ENCODE measurements at regions not wholly inside any gene's neighbourhood (a gene's known extent, or its start where the extent isn't known, plus 50 kb on each side); places are given as distances from the start of the nearest gene placed in this dataset.

GRCh38 chr12:94754653-94755052 lies 104.3 kb upstream of the TMCC3 start:
- Histone ChIP-seq H3K4me1 (ENCODE audit: control insufficient read depth in 1 of 2, insufficient read depth in 2 of 2, low read length in 2 of 2) (no peaks in the 10 kb centered on the region), H3K79me2 (ENCODE audit: insufficient read depth, low read length) (no peaks in the 10 kb centered on the region), H3K27ac (ENCODE audit: low read depth, low read length) (no peak overlapping the region), H3K9me3 (ENCODE audit: control insufficient read depth in 1 of 2, insufficient read depth in 1 of 2, low read depth in 1 of 2, low read length in 2 of 2) (no peaks in the 10 kb centered on the region), H3K9ac (ENCODE audit: low read length) (no peak overlapping the region), H3K4me2 (ENCODE audit: low read length) (no peak overlapping the region), H3K4me3 (replicated peaks in 1 of 2; ENCODE audit: low read depth in 1 of 2, low read length in 2 of 2) (no peak overlapping the region), H3K9me2 (ENCODE audit: insufficient read depth) (no peaks in the 10 kb centered on the region), H3K27me3 (ENCODE audit: insufficient read depth, low read length) (no peaks in the 10 kb centered on the region), H2AFZ (ENCODE audit: low read depth, low read length, poor library complexity, severe bottlenecking) (no peak overlapping the region), H3K36me3 (ENCODE audit: control insufficient read depth in 1 of 2, insufficient read depth in 2 of 2, low read length in 2 of 2) (no peaks in the 10 kb centered on the region), H4K20me1 (ENCODE audit: insufficient read depth) (no peaks in the 10 kb centered on the region)
- ATAC-seq (no peak), DNase-seq (ENCODE audit: low read depth, low spot score) (no peak)
- intact Hi-C loops (cut with micrococcal nuclease), result no loop called here
- ChIA-PET CTCF (interaction anchor here (1.1 kb wide), 1 partner anchor 9 kb away, joined by 3 read pairs; no protein-coding TSS in a partner anchor), RAD21 (ENCODE audit: low non-redundant PET in 1 of 2, low total read pairs in 2 of 2, uncharacterized antibody in 2 of 2, unreplicated experiment in 2 of 2) (no interaction called here), POLR2A (no interaction called here)
- peak; percentile 29 to 40 (median 36); a peak in 4 of 6 replicates for TF ChIP-seq CTCF (IDR thresholded peaks at IDR 0.05 in 2 of 3, conservative IDR thresholded peaks at IDR 0.05 in 1 of 3; ENCODE audit: borderline replicate concordance in 1 of 3, insufficient read depth in 1 of 3, low read depth in 2 of 3, low read length in 2 of 3)
- peak; percentile 30; the same call in 1 of the 2 replicates for TF ChIP-seq RAD21 (IDR thresholded peaks at IDR 0.05; ENCODE audit: low read depth)
- TF ChIP-seq EZH2phosphoT487 (IDR thresholded peaks at IDR 0.05; ENCODE audit: borderline replicate concordance), result no peak
- BruUV-seq (replicated peaks), result no TSS peak

GRCh38 chr12:94753036-94753679 lies 102.8 kb upstream of the TMCC3 start:
- Histone ChIP-seq H3K79me2 (ENCODE audit: insufficient read depth, low read length) (no peaks in the 10 kb centered on the region), H2AFZ (ENCODE audit: low read depth, low read length, poor library complexity, severe bottlenecking) (no peak overlapping the region), H3K27ac (ENCODE audit: low read depth, low read length) (no peak overlapping the region), H3K4me1 (ENCODE audit: control insufficient read depth in 1 of 2, insufficient read depth in 2 of 2, low read length in 2 of 2) (no peaks in the 10 kb centered on the region), H3K4me3 (replicated peaks in 1 of 2; ENCODE audit: low read depth in 1 of 2, low read length in 2 of 2) (no peak overlapping the region), H3K36me3 (ENCODE audit: control insufficient read depth in 1 of 2, insufficient read depth in 2 of 2, low read length in 2 of 2) (no peaks in the 10 kb centered on the region), H3K9me2 (ENCODE audit: insufficient read depth) (no peaks in the 10 kb centered on the region), H3K27me3 (ENCODE audit: insufficient read depth, low read length) (no peaks in the 10 kb centered on the region), H3K9ac (ENCODE audit: low read length) (no peak overlapping the region), H3K4me2 (ENCODE audit: low read length) (no peak overlapping the region), H3K9me3 (ENCODE audit: control insufficient read depth in 1 of 2, insufficient read depth in 1 of 2, low read depth in 1 of 2, low read length in 2 of 2) (no peaks in the 10 kb centered on the region), H4K20me1 (ENCODE audit: insufficient read depth) (no peaks in the 10 kb centered on the region)
- CTCF ChIA-PET, result no interaction called here
- no TSS peak for BruUV-seq (replicated peaks)
- DNase-seq (ENCODE audit: low read depth, low spot score) (no peak), ATAC-seq (no peak)
- TF ChIP-seq RAD21 (IDR thresholded peaks at IDR 0.05; ENCODE audit: low read depth) (peak; percentile 12; the same call in 1 of the 2 replicates), FOSL1 (IDR thresholded peaks at IDR 0.05; ENCODE audit: low read depth) (no peak)
- RAD21 ChIA-PET (ENCODE audit: low non-redundant PET in 1 of 2, low total read pairs in 2 of 2, uncharacterized antibody in 2 of 2, unreplicated experiment in 2 of 2), result no interaction called here
- POLR2A ChIA-PET, result no interaction called here
- intact Hi-C loops (cut with micrococcal nuclease), result no loop called here

All from HCT116 (cell line).